Activated T-cell treated with anti-CD3 and anti-CD28 coated beads, Interleukin-2, amount 50 U/mL, for 24 hours (primary cell): ENCODE measurements at regions not wholly inside any gene's neighbourhood (a gene's known extent, or its start where the extent isn't known, plus 50 kb on each side); places are given as distances from the start of the nearest gene placed in this dataset.
"Not testable (repeated sequence)": the region's sequence is repeated elsewhere in the genome, so short reads cannot be mapped to it uniquely, and the experiment has no call there.

Source experiments
- DNase-seq: peaks from one replicate; pipeline ENCODE4 v3.0.0-alpha.2; 2020
- H3K27ac Mint-ChIP-seq: 2 replicates; pipeline ENCODE4 v1.8.0; 2020; ENCODE audit warnings: mild to moderate bottlenecking, mixed read lengths
- H3K27me3 Mint-ChIP-seq: 2 replicates; pipeline ENCODE4 v1.8.0; 2020; ENCODE audit warnings: mixed read lengths
- H3K36me3 Mint-ChIP-seq: 2 replicates; pipeline ENCODE4 v1.8.0; 2020; ENCODE audit warnings: low read depth, mixed read lengths
- H3K4me1 Mint-ChIP-seq: 2 replicates; pipeline ENCODE4 v1.8.0; 2020; ENCODE audit warnings: low read depth, mixed read lengths
- H3K4me3 Mint-ChIP-seq: 2 replicates; pipeline ENCODE4 v1.8.0; 2020; ENCODE audit warnings: mild to moderate bottlenecking, moderate library complexity, mixed read lengths
- H3K9me3 Mint-ChIP-seq: 2 replicates; pipeline ENCODE4 v1.8.0; 2020; ENCODE audit warnings: mixed read lengths

GRCh38 chr6:946546-946945 lies 253.6 kb upstream of the EXOC2 start:
- DNase-seq: no peak
- Mint-ChIP-seq H3K9me3 (no peaks in the 10 kb centered on the region), H3K4me3 (no peak overlapping the region), H3K4me1 (no peaks in the 10 kb centered on the region), H3K36me3 (no peaks in the 10 kb centered on the region), H3K27me3 (peaks cover 18% of the 10 kb centered on the region), H3K27ac (no peak overlapping the region)

- Mint-ChIP-seq H3K27me3 (peaks cover 32% of the 10 kb centered on the region), H3K27ac (no peak overlapping the region)
- DNase-seq: no peak
These were observed 246.8 kb upstream of the EXOC2 start for GRCh38 chr6:939526-940252.

GRCh38 chr6:938916-939315 lies 246.0 kb upstream of the EXOC2 start:
- no peaks in the 10 kb centered on the region for H3K4me1 Mint-ChIP-seq
- no peak for DNase-seq
- H3K4me3 Mint-ChIP-seq: no peak overlapping the region
- no peaks in the 10 kb centered on the region for H3K9me3 Mint-ChIP-seq
- H3K36me3 Mint-ChIP-seq: no peaks in the 10 kb centered on the region
- peaks cover 29% of the 10 kb centered on the region for H3K27me3 Mint-ChIP-seq
- no peak overlapping the region for H3K27ac Mint-ChIP-seq

More at GRCh38 chr6:939526-940252, 246.8 kb upstream of the EXOC2 start:
- Mint-ChIP-seq H3K4me1 (no peaks in the 10 kb centered on the region), H3K36me3 (no peaks in the 10 kb centered on the region), H3K4me3 (no peak overlapping the region), H3K9me3 (no peaks in the 10 kb centered on the region)

- Mint-ChIP-seq H3K9me3 (no peaks in the 10 kb centered on the region), H3K27ac (no peak overlapping the region), H3K4me3 (no peak overlapping the region), H3K27me3 (peaks cover 29% of the 10 kb centered on the region), H3K4me1 (no peaks in the 10 kb centered on the region), H3K36me3 (no peaks in the 10 kb centered on the region)
- no peak for DNase-seq
These were observed 245.4 kb upstream of the EXOC2 start for GRCh38 chr6:938271-938905.

- no peaks in the 10 kb centered on the region for H3K9me3 Mint-ChIP-seq
- H3K27me3 Mint-ChIP-seq: peaks cover 13% of the 10 kb centered on the region
- no peak overlapping the region for H3K4me3 Mint-ChIP-seq
- H3K27ac Mint-ChIP-seq: no peak overlapping the region
- H3K36me3 Mint-ChIP-seq: no peaks in the 10 kb centered on the region
- DNase-seq: no peak
- H3K4me1 Mint-ChIP-seq: no peaks in the 10 kb centered on the region
These were observed 242.6 kb upstream of the EXOC2 start for GRCh38 chr6:935582-935981.

GRCh38 chr6:934686-935085 lies 241.7 kb upstream of the EXOC2 start:
- Mint-ChIP-seq H3K9me3 (no peaks in the 10 kb centered on the region), H3K27me3 (peaks cover 4% of the 10 kb centered on the region), H3K36me3 (no peaks in the 10 kb centered on the region), H3K27ac (no peak overlapping the region), H3K4me1 (no peaks in the 10 kb centered on the region), H3K4me3 (no peak overlapping the region)
- no peak for DNase-seq

GRCh38 chr6:931919-932318 lies 239.0 kb upstream of the EXOC2 start:
- not testable (repeated sequence) for H3K4me3 Mint-ChIP-seq, H3K27ac Mint-ChIP-seq

GRCh38 chr6:927157-927556 lies 234.2 kb upstream of the EXOC2 start:
- Mint-ChIP-seq H3K9me3 (peaks cover 5% of the 10 kb centered on the region), H3K27me3 (peaks cover 45% of the 10 kb centered on the region), H3K4me1 (no peaks in the 10 kb centered on the region), H3K36me3 (no peaks in the 10 kb centered on the region), H3K4me3 (no peak overlapping the region), H3K27ac (no peak overlapping the region)
- DNase-seq: no peak

More at GRCh38 chr6:931919-932318, 239.0 kb upstream of the EXOC2 start:
- not testable (repeated sequence) for H3K36me3 Mint-ChIP-seq, H3K4me1 Mint-ChIP-seq, DNase-seq, H3K9me3 Mint-ChIP-seq
- H3K27me3 Mint-ChIP-seq: peaks cover 14% of the 10 kb centered on the region

GRCh38 chr6:925656-926213 lies 232.8 kb upstream of the EXOC2 start:
- peaks cover 45% of the 10 kb centered on the region for H3K27me3 Mint-ChIP-seq
- no peaks in the 10 kb centered on the region for H3K36me3 Mint-ChIP-seq
- H3K27ac Mint-ChIP-seq: no peak overlapping the region
- no peaks in the 10 kb centered on the region for H3K4me1 Mint-ChIP-seq
- no peak overlapping the region for H3K4me3 Mint-ChIP-seq
- DNase-seq: no peak
- peaks cover 10% of the 10 kb centered on the region for H3K9me3 Mint-ChIP-seq

- Mint-ChIP-seq H3K27me3 (peaks cover 45% of the 10 kb centered on the region), H3K9me3 (peaks cover 16% of the 10 kb centered on the region), H3K27ac (no peak overlapping the region), H3K4me1 (no peaks in the 10 kb centered on the region), H3K4me3 (no peak overlapping the region), H3K36me3 (no peaks in the 10 kb centered on the region)
- no peak for DNase-seq
These were observed 231.7 kb upstream of the EXOC2 start for GRCh38 chr6:924661-925060.

GRCh38 chr6:921400-921799 lies 228.5 kb upstream of the EXOC2 start:
- Mint-ChIP-seq H3K36me3 (no peaks in the 10 kb centered on the region), H3K27ac (no peak overlapping the region), H3K27me3 (peaks cover 48% of the 10 kb centered on the region), H3K4me3 (no peak overlapping the region), H3K4me1 (no peaks in the 10 kb centered on the region), H3K9me3 (peaks cover 22% of the 10 kb centered on the region)
- DNase-seq: no peak

GRCh38 chr6:920512-920911 lies 227.6 kb upstream of the EXOC2 start:
- H3K27me3 Mint-ChIP-seq: peaks cover 46% of the 10 kb centered on the region
- no peaks in the 10 kb centered on the region for H3K4me1 Mint-ChIP-seq
- H3K4me3 Mint-ChIP-seq: no peak overlapping the region
- DNase-seq: no peak
- no peak overlapping the region for H3K27ac Mint-ChIP-seq
- no peaks in the 10 kb centered on the region for H3K36me3 Mint-ChIP-seq
- H3K9me3 Mint-ChIP-seq: peaks cover 22% of the 10 kb centered on the region

- Mint-ChIP-seq H3K27ac (no peak overlapping the region), H3K4me3 (no peak overlapping the region), H3K4me1 (no peaks in the 10 kb centered on the region), H3K9me3 (peaks cover 22% of the 10 kb centered on the region), H3K36me3 (no peaks in the 10 kb centered on the region), H3K27me3 (peaks cover 50% of the 10 kb centered on the region)
- no peak for DNase-seq
These were observed 226.6 kb upstream of the EXOC2 start for GRCh38 chr6:919500-919899.

- Mint-ChIP-seq H3K36me3 (no peaks in the 10 kb centered on the region), H3K27ac (no peak overlapping the region), H3K4me1 (no peaks in the 10 kb centered on the region), H3K4me3 (no peak overlapping the region), H3K27me3 (peaks cover 50% of the 10 kb centered on the region), H3K9me3 (peaks cover 22% of the 10 kb centered on the region)
- no peak for DNase-seq
These were observed 225.0 kb upstream of the EXOC2 start for GRCh38 chr6:917939-918338.

GRCh38 chr6:917296-917695 lies 224.4 kb upstream of the EXOC2 start:
- DNase-seq: no peak
- no peak overlapping the region for H3K27ac Mint-ChIP-seq
- no peak overlapping the region for H3K4me3 Mint-ChIP-seq
- no peaks in the 10 kb centered on the region for H3K4me1 Mint-ChIP-seq
- H3K9me3 Mint-ChIP-seq: peaks cover 22% of the 10 kb centered on the region
- no peaks in the 10 kb centered on the region for H3K36me3 Mint-ChIP-seq
- H3K27me3 Mint-ChIP-seq: peaks cover 47% of the 10 kb centered on the region
